Gastrocnemius medialis (tissue), 4 donors: ENCODE measurements at regions not wholly inside any gene's neighbourhood (a gene's known extent, or its start where the extent isn't known, plus 50 kb on each side); places are given as distances from the start of the nearest gene placed in this dataset.

Experiments used
- POLR2A ChIP-seq, 2 donors: fragments of 450-650 bp; IDR thresholded peaks; one replicate each; pipeline ENCODE4 v1.6.1; 2017; ENCODE audit warnings: antibody characterized with exemption in 2 of 2, mild to moderate bottlenecking in 2 of 2, moderate library complexity in 2 of 2
- TF ChIP-seq, protein P1 (sequence below), 5 experiments: fragments of 450-650 bp in 3 of 5; fragments of 200-600 bp in 2 of 5; sonication (generic) in 2 of 5; IDR thresholded peaks in 4 of 5; conservative IDR thresholded peaks in 1 of 5; 1 replicate in 4 of 5; 2 replicates in 1 of 5; pipeline ENCODE4 v1.5.1; 2016 to 2019; ENCODE audit warnings: antibody characterized with exemption in 5 of 5, mild to moderate bottlenecking in 3 of 5, moderate library complexity in 3 of 5

DNA sequence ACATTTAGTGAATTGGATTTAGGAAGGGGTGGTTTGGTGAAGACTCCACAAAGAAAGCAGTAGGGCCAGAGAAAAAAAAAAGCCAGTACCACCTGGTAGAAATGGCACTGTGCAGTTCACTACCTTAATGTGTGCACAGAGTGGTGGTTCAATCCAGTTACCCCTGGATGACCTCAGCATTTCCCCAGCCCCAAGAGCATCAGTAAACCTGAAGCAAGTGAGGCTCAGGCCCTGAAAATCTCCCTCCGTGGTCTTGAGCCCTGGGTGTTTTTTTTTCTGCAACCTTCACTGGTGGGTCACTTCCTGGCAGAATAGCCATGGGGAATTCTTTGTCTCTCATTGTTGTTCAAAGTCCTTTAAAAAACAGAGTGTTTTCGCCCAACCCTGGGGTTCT lies 202.9 kb downstream of the GADD45G start:
- TF ChIP-seq, protein P1, sequence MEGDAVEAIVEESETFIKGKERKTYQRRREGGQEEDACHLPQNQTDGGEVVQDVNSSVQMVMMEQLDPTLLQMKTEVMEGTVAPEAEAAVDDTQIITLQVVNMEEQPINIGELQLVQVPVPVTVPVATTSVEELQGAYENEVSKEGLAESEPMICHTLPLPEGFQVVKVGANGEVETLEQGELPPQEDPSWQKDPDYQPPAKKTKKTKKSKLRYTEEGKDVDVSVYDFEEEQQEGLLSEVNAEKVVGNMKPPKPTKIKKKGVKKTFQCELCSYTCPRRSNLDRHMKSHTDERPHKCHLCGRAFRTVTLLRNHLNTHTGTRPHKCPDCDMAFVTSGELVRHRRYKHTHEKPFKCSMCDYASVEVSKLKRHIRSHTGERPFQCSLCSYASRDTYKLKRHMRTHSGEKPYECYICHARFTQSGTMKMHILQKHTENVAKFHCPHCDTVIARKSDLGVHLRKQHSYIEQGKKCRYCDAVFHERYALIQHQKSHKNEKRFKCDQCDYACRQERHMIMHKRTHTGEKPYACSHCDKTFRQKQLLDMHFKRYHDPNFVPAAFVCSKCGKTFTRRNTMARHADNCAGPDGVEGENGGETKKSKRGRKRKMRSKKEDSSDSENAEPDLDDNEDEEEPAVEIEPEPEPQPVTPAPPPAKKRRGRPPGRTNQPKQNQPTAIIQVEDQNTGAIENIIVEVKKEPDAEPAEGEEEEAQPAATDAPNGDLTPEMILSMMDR (IDR thresholded peaks at IDR 0.05 in 4 of 5, conservative IDR thresholded peaks at IDR 0.05 in 1 of 5), result no peak
- no peak for TF ChIP-seq POLR2A (IDR thresholded peaks at IDR 0.05)
